ENCODE measurements at regions not wholly inside any gene's neighbourhood (a gene's known extent, or its start where the extent isn't known, plus 50 kb on each side); places are given as distances from the start of the nearest gene placed in this dataset.

GRCh38 chr21:35648512-35648911 lies 411.8 kb downstream of the SETD4 start:
- DNase-seq (ENCODE audit: low read depth in 2 of 2) = no peak

- DNase-seq (ENCODE audit: low read depth in 2 of 2) = no peak
Observed at GRCh38 chr21:35646606-35647005, 413.7 kb downstream of the SETD4 start.

- no peak for DNase-seq (ENCODE audit: low read depth in 2 of 2)
Observed at GRCh38 chr21:35645991-35646390, 414.3 kb downstream of the SETD4 start.

DNA sequence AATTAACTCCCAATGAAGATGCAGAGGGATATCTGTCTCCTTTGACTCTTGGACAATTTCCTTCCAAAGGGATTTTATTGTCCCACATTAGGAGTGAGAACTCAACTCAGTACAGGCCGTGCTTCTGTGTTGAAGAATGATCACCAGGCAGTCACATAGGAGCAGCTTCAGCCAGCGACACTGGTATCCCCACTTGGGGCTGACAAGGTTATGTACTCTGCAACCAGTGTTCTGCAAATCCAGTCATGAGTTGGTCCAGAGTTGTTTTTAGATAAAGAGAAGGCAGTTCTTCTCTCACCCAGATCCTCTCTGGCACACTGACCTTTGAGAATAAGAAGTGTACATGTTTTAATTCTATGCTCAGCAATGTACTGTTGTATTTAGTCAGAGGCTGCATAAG lies 415.8 kb downstream of the SETD4 start:
- no peak for DNase-seq (ENCODE audit: low read depth in 2 of 2)

DNA sequence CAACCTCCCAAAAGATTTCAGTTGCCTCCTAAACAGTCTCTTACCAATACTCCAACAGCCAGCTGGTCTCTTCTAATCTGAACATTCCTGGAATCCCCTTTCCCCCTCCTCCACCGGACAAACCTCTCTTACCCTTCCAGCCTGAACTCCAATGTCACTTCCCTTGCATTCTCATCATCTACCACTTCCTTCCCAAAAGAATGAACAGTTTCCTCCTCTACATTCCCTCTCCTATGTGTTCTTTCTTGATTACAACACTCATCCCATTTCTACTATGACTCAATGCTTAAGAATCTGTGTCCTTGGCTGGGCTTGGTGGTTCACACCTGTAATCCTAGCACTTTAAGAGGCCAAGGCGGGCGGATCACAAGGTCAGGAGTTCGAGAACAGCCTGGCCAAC lies 417.1 kb downstream of the SETD4 start:
- no peak for DNase-seq (ENCODE audit: low read depth in 2 of 2)

DNA sequence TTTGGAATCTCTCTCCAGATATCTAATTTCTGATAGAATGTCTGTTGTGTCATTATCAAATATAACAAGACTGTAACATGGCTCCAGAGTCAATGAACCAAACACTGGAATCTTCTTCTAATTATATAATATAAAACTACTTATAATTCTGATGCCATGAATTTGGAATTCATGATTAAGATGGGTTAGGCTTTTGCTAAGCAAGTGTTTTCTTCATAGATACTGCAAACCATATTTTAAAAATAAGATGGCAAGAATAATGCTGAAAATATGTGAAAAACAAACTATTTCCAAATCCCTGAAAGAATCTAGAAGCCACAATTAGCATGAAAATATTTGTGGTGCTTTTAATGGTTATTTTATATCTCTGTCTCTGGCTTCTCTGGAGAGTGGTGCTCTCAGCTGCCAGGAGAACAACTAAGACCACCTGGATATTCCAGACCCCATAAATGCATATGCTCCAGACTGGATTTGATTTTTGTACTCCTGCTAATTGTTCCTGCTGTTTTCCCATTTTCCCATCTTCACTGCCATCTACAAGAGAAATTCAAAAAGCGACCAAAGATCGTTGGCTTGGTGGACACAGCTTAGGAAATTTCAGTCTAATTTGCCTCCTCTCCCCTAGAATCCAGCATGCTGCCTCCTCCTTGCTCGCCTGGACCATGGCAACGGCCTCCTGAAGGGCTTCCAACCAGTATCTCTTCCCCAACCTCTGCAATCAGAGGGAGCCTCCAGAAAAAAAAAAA lies 418.9 kb downstream of the SETD4 start:
- DNase-seq (ENCODE audit: low read depth in 2 of 2) = no peak

GRCh38 chr21:35637431-35637830 lies 422.9 kb downstream of the SETD4 start:
- no peak for DNase-seq (ENCODE audit: low read depth in 2 of 2)

GRCh38 chr21:35635994-35636393 lies 424.3 kb downstream of the SETD4 start:
- DNase-seq (ENCODE audit: low read depth in 2 of 2) = no peak

GRCh38 chr21:35635261-35635660 lies 425.1 kb downstream of the SETD4 start:
- DNase-seq (ENCODE audit: low read depth in 2 of 2) = no peak

GRCh38 chr21:35633501-35633900 lies 426.8 kb downstream of the SETD4 start:
- DNase-seq (ENCODE audit: low read depth in 2 of 2) = no peak

- DNase-seq (ENCODE audit: low read depth in 2 of 2) = no peak
Observed at GRCh38 chr21:35632711-35633110, 427.6 kb downstream of the SETD4 start.

- DNase-seq (ENCODE audit: low read depth in 2 of 2) = no peak
Observed at GRCh38 chr21:35628316-35628715, 432.0 kb downstream of the SETD4 start.

DNA sequence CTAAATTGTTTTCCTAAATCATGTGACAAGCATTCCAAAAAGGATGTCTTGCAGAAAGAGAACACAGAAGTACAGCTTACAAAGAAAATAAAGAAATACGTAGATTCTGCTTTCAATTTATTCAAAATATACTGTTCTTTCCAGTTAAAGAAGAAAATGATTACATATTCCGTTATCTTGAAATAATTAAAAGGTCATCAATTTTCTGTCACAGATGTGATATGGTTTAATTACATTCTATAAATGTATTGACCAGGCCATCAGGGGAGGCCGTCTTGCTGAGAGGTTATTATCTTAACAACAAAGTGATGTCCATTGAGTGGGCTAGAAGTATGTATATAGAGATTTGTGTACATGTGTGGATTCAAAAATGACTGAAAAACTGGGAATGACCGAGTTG lies 432.9 kb downstream of the SETD4 start:
- no peak for DNase-seq (ENCODE audit: low read depth in 2 of 2)

DNA sequence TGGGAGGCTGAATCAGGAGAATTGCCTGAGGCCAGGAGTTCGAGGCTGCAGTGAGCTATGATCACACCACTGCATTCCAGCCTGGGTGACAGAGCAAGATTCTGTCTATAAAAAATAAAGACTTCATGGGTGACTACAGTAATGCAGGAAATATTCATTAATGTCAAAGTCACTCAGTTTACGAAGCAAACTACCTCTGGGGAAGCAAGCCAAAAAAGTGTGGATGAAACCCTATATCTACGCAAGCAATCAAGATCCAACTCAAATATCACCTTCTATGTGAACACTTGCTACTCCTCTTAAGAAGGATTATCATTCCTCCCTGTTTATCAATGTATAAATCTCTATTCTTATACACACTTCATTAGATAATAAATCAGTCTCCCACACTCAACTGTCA lies 434.8 kb downstream of the SETD4 start:
- DNase-seq (ENCODE audit: low read depth in 2 of 2) = no peak

DNA sequence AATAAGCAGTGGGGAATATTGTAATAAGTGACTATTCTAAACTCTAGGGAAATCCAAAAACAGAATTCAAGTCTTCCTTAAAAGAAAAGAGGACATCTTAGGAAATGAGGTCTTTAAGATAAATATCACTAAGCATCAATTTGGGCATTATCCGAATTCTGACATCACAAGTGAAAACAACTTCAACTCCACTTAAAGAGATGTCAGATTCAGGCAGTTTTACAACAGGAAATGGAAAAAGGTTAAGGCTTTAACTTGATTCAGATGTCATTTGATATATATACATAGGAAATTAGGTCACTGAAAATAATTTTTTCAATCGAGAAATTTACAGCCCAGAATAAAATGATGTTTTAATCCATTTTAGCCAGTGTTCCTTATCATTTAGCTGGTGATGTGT lies 435.4 kb downstream of the SETD4 start:
- no peak for DNase-seq (ENCODE audit: low read depth in 2 of 2)

DNA sequence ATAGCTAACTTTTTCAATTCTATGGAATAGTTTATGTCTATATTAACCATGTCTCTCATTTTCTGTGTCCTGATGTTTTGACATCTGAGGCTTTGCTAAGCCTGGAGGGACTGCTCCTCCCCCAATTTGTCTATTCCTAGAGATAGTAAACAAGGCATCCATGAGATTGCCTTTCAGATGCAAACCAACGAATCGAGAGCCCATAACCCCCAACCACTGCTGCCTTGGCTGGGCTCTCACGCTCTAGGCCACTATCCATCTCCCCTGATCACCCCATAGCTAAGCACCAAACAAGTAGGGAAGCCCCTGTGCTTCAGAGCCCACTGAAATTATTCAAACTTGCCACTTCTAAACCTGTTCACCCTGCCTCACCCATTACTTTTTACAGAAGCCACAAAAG lies 437.7 kb downstream of the SETD4 start:
- DNase-seq (ENCODE audit: low read depth in 2 of 2) = no peak

DNA sequence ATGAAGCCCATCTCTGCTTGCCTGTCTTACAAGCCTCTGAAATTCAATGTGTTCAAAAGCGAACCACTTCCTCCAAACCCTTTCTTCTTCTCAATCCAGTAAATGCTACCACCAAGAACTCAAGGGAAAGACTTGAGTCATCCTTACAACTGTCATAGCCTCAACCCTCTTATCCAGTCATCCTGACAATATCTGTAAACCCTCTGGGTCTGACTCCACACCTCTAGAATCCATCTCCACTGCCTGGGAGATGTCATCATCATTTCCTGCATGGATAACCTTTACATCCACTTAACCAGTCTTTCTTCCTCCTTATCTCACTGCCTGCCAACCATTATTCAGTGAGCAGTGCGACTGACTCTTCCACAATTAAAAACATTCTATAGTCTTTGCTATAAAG lies 441.1 kb downstream of the SETD4 start:
- DNase-seq (ENCODE audit: low read depth in 2 of 2) = no peak

- no peak for DNase-seq (ENCODE audit: low read depth in 2 of 2)
Observed at GRCh38 chr21:35617491-35617890, 442.8 kb downstream of the SETD4 start.

DNA sequence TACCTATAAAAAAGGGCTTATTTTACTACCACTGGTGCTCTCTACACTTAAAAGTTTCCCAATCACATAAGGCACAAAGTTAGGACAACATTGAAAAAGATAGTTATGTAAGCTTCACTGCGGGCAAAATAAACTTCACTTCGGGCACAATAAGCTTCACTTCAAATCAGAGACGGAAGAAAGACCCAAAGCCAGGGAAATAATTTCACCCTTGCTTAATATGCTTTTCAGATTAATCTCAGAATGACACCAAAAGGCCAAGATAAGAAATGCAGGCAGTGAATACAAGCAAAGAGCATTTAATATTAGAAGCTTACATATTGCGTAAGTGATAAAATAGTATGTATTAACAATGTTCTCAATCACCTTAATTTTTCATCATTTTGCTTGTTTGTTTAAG lies 444.2 kb downstream of the SETD4 start:
- no peak for DNase-seq (ENCODE audit: low read depth in 2 of 2)

DNA sequence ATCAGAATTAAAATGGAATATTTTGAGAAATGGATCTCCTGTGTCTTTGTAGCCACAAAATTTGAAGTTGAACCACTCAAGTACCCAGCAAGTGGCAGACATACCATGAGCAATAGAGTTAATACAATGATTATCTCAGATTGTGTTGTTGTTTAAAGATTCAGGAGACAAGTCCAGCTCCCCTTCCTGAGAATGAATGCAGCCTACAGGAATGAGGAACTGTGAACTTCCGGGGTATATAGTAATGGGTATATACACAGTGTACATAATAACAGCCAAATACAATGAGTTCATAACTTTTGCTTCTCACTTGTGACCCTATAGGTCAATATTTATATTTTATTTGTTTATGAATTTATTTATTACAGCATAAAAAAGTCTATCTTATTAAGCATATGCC lies 445.0 kb downstream of the SETD4 start:
- DNase-seq (ENCODE audit: low read depth in 2 of 2) = no peak

- DNase-seq (ENCODE audit: low read depth in 2 of 2) = no peak
Observed at GRCh38 chr21:35614396-35614921, 445.9 kb downstream of the SETD4 start.

GRCh38 chr21:35611708-35612132 lies 448.6 kb downstream of the SETD4 start:
- DNase-seq (ENCODE audit: low read depth in 2 of 2) = no peak

- DNase-seq (ENCODE audit: low read depth in 2 of 2) = no peak
Observed at GRCh38 chr21:35609263-35609662, 451.1 kb downstream of the SETD4 start.

DNA sequence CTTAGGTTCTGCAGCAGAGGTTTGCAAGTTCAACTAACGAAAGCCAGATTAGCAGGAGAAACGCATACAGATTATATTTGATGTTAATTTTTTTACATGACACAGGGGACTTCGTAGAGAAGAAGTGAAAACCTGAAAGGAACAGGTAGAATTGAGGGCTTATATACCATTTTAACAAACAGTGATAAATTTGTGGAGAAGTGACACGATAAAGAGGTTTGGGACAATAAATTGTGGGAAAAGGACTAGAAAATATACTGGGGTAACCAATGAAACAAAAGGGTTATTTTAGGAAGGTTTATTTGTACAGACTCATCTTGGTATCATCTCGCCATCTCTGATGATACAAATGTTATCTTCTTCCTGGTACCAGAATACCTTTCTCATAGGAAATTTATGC lies 452.9 kb downstream of the SETD4 start:
- no peak for DNase-seq (ENCODE audit: low read depth in 2 of 2)

Measured in stimulated activated CD8-positive, alpha-beta memory T cell treated with anti-CD3 and anti-CD28 coated beads, Interleukin-7, amount 100 ng/mL, for 1 hour (primary cell).